ENCODE measurements at regions not wholly inside any gene's neighbourhood (a gene's known extent, or its start where the extent isn't known, plus 50 kb on each side); places are given as distances from the start of the nearest gene placed in this dataset.
"Not testable (repeated sequence)": the region's sequence is repeated elsewhere in the genome, so short reads cannot be mapped to it uniquely, and the experiment has no call there.

- Histone ChIP-seq H3K9me3 (ENCODE audit: control insufficient read depth, low read length) (no peaks in the 10 kb centered on the region), H3K27me3 (replicated peaks; ENCODE audit: control insufficient read depth, insufficient read depth, low read length, poor library complexity, severe bottlenecking) (no peaks in the 10 kb centered on the region), H3K4me3 (ENCODE audit: insufficient read depth, low read depth, low read length, poor library complexity, severe bottlenecking) (no peak overlapping the region), H3K4me1 (ENCODE audit: control insufficient read depth, insufficient read depth, low read length, poor library complexity, severe bottlenecking) (no peaks in the 10 kb centered on the region), H3K27ac (ENCODE audit: insufficient read depth, low read length, poor library complexity, severe bottlenecking) (no peak overlapping the region), H3K36me3 (ENCODE audit: control insufficient read depth, insufficient read depth, low read length) (no peaks in the 10 kb centered on the region)
- no peak for DNase-seq
Measured at GRCh38 chr2:160568856-160569255, 75.2 kb upstream of the RBMS1 start.

- no peak for DNase-seq
- no peaks in the 10 kb centered on the region for H3K4me1 ChIP-seq (ENCODE audit: control insufficient read depth, insufficient read depth, low read length, poor library complexity, severe bottlenecking)
- no peak overlapping the region for H3K4me3 ChIP-seq (ENCODE audit: insufficient read depth, low read depth, low read length, poor library complexity, severe bottlenecking)
- no peak overlapping the region for H3K27ac ChIP-seq (ENCODE audit: insufficient read depth, low read length, poor library complexity, severe bottlenecking)
- H3K36me3 ChIP-seq (ENCODE audit: control insufficient read depth, insufficient read depth, low read length): no peaks in the 10 kb centered on the region
- H3K27me3 ChIP-seq (replicated peaks; ENCODE audit: control insufficient read depth, insufficient read depth, low read length, poor library complexity, severe bottlenecking): no peaks in the 10 kb centered on the region
- no peaks in the 10 kb centered on the region for H3K9me3 ChIP-seq (ENCODE audit: control insufficient read depth, low read length)
Measured at GRCh38 chr2:160570376-160570775, 76.8 kb upstream of the RBMS1 start.

- H3K27ac ChIP-seq (ENCODE audit: insufficient read depth, low read length, poor library complexity, severe bottlenecking): no peak overlapping the region
- DNase-seq: no peak
- H3K4me1 ChIP-seq (ENCODE audit: control insufficient read depth, insufficient read depth, low read length, poor library complexity, severe bottlenecking): no peaks in the 10 kb centered on the region
- no peaks in the 10 kb centered on the region for H3K36me3 ChIP-seq (ENCODE audit: control insufficient read depth, insufficient read depth, low read length)
- H3K9me3 ChIP-seq (ENCODE audit: control insufficient read depth, low read length): no peaks in the 10 kb centered on the region
- no peaks in the 10 kb centered on the region for H3K27me3 ChIP-seq (replicated peaks; ENCODE audit: control insufficient read depth, insufficient read depth, low read length, poor library complexity, severe bottlenecking)
- H3K4me3 ChIP-seq (ENCODE audit: insufficient read depth, low read depth, low read length, poor library complexity, severe bottlenecking): no peak overlapping the region
Measured at GRCh38 chr2:160574468-160575140, 81.0 kb upstream of the RBMS1 start.

GRCh38 chr2:160575368-160575767 is 81.8 kb upstream of the RBMS1 start:
- H3K4me3 ChIP-seq (ENCODE audit: insufficient read depth, low read depth, low read length, poor library complexity, severe bottlenecking): no peak overlapping the region
- no peak overlapping the region for H3K27ac ChIP-seq (ENCODE audit: insufficient read depth, low read length, poor library complexity, severe bottlenecking)
- H3K36me3 ChIP-seq (ENCODE audit: control insufficient read depth, insufficient read depth, low read length): no peaks in the 10 kb centered on the region
- H3K27me3 ChIP-seq (replicated peaks; ENCODE audit: control insufficient read depth, insufficient read depth, low read length, poor library complexity, severe bottlenecking): no peaks in the 10 kb centered on the region
- DNase-seq: no peak
- no peaks in the 10 kb centered on the region for H3K4me1 ChIP-seq (ENCODE audit: control insufficient read depth, insufficient read depth, low read length, poor library complexity, severe bottlenecking)
- H3K9me3 ChIP-seq (ENCODE audit: control insufficient read depth, low read length): no peaks in the 10 kb centered on the region

- no peaks in the 10 kb centered on the region for H3K4me1 ChIP-seq (ENCODE audit: control insufficient read depth, insufficient read depth, low read length, poor library complexity, severe bottlenecking)
- no peaks in the 10 kb centered on the region for H3K36me3 ChIP-seq (ENCODE audit: control insufficient read depth, insufficient read depth, low read length)
- DNase-seq: no peak
- H3K9me3 ChIP-seq (ENCODE audit: control insufficient read depth, low read length): no peaks in the 10 kb centered on the region
- H3K4me3 ChIP-seq (ENCODE audit: insufficient read depth, low read depth, low read length, poor library complexity, severe bottlenecking): no peak overlapping the region
- H3K27me3 ChIP-seq (replicated peaks; ENCODE audit: control insufficient read depth, insufficient read depth, low read length, poor library complexity, severe bottlenecking): no peaks in the 10 kb centered on the region
- no peak overlapping the region for H3K27ac ChIP-seq (ENCODE audit: insufficient read depth, low read length, poor library complexity, severe bottlenecking)
Measured at GRCh38 chr2:160576054-160576499, 82.5 kb upstream of the RBMS1 start.

GRCh38 chr2:160577081-160577480 is 83.5 kb upstream of the RBMS1 start:
- H3K27me3 ChIP-seq (replicated peaks; ENCODE audit: control insufficient read depth, insufficient read depth, low read length, poor library complexity, severe bottlenecking); H3K4me1 ChIP-seq (ENCODE audit: control insufficient read depth, insufficient read depth, low read length, poor library complexity, severe bottlenecking); H3K27ac ChIP-seq (ENCODE audit: insufficient read depth, low read length, poor library complexity, severe bottlenecking); DNase-seq; H3K9me3 ChIP-seq (ENCODE audit: control insufficient read depth, low read length); H3K36me3 ChIP-seq (ENCODE audit: control insufficient read depth, insufficient read depth, low read length); H3K4me3 ChIP-seq (ENCODE audit: insufficient read depth, low read depth, low read length, poor library complexity, severe bottlenecking): not testable (repeated sequence)

GRCh38 chr2:160581035-160581434 is 87.4 kb upstream of the RBMS1 start:
- Histone ChIP-seq H3K36me3 (ENCODE audit: control insufficient read depth, insufficient read depth, low read length) (no peaks in the 10 kb centered on the region), H3K4me1 (ENCODE audit: control insufficient read depth, insufficient read depth, low read length, poor library complexity, severe bottlenecking) (no peaks in the 10 kb centered on the region), H3K4me3 (ENCODE audit: insufficient read depth, low read depth, low read length, poor library complexity, severe bottlenecking) (no peak overlapping the region), H3K9me3 (ENCODE audit: control insufficient read depth, low read length) (no peaks in the 10 kb centered on the region), H3K27me3 (replicated peaks; ENCODE audit: control insufficient read depth, insufficient read depth, low read length, poor library complexity, severe bottlenecking) (no peaks in the 10 kb centered on the region), H3K27ac (ENCODE audit: insufficient read depth, low read length, poor library complexity, severe bottlenecking) (no peak overlapping the region)
- DNase-seq: no peak

- Histone ChIP-seq H3K27ac (ENCODE audit: insufficient read depth, low read length, poor library complexity, severe bottlenecking) (no peak overlapping the region), H3K4me1 (ENCODE audit: control insufficient read depth, insufficient read depth, low read length, poor library complexity, severe bottlenecking) (no peaks in the 10 kb centered on the region)
Measured at GRCh38 chr2:160581448-160581847, 87.8 kb upstream of the RBMS1 start.

GRCh38 chr2:160582081-160582480 is 88.5 kb upstream of the RBMS1 start:
- Histone ChIP-seq H3K9me3 (ENCODE audit: control insufficient read depth, low read length) (no peaks in the 10 kb centered on the region), H3K27ac (ENCODE audit: insufficient read depth, low read length, poor library complexity, severe bottlenecking) (no peak overlapping the region), H3K27me3 (replicated peaks; ENCODE audit: control insufficient read depth, insufficient read depth, low read length, poor library complexity, severe bottlenecking) (no peaks in the 10 kb centered on the region), H3K4me3 (ENCODE audit: insufficient read depth, low read depth, low read length, poor library complexity, severe bottlenecking) (no peak overlapping the region), H3K36me3 (ENCODE audit: control insufficient read depth, insufficient read depth, low read length) (no peaks in the 10 kb centered on the region), H3K4me1 (ENCODE audit: control insufficient read depth, insufficient read depth, low read length, poor library complexity, severe bottlenecking) (no peaks in the 10 kb centered on the region)
- no peak for DNase-seq

More at GRCh38 chr2:160581448-160581847, 87.8 kb upstream of the RBMS1 start:
- Histone ChIP-seq H3K27me3 (replicated peaks; ENCODE audit: control insufficient read depth, insufficient read depth, low read length, poor library complexity, severe bottlenecking) (no peaks in the 10 kb centered on the region), H3K36me3 (ENCODE audit: control insufficient read depth, insufficient read depth, low read length) (no peaks in the 10 kb centered on the region), H3K9me3 (ENCODE audit: control insufficient read depth, low read length) (no peaks in the 10 kb centered on the region), H3K4me3 (ENCODE audit: insufficient read depth, low read depth, low read length, poor library complexity, severe bottlenecking) (no peak overlapping the region)
- no peak for DNase-seq

- no peaks in the 10 kb centered on the region for H3K4me1 ChIP-seq (ENCODE audit: control insufficient read depth, insufficient read depth, low read length, poor library complexity, severe bottlenecking)
- H3K4me3 ChIP-seq (ENCODE audit: insufficient read depth, low read depth, low read length, poor library complexity, severe bottlenecking): no peak overlapping the region
- DNase-seq: no peak
- no peaks in the 10 kb centered on the region for H3K27me3 ChIP-seq (replicated peaks; ENCODE audit: control insufficient read depth, insufficient read depth, low read length, poor library complexity, severe bottlenecking)
- H3K36me3 ChIP-seq (ENCODE audit: control insufficient read depth, insufficient read depth, low read length): no peaks in the 10 kb centered on the region
- H3K9me3 ChIP-seq (ENCODE audit: control insufficient read depth, low read length): no peaks in the 10 kb centered on the region
- H3K27ac ChIP-seq (ENCODE audit: insufficient read depth, low read length, poor library complexity, severe bottlenecking): no peak overlapping the region
Measured at GRCh38 chr2:160582490-160583145, 89.0 kb upstream of the RBMS1 start.

Data from effector memory CD4-positive, alpha-beta T cell (primary cell).